ENCODE measurements at regions not wholly inside any gene's neighbourhood (a gene's known extent, or its start where the extent isn't known, plus 50 kb on each side); places are given as distances from the start of the nearest gene placed in this dataset.

- DNase-seq, result no peak
These were observed 520.5 kb upstream of the ZEB2 start for GRCh38 chr2:145040433-145040832.

GRCh38 chr2:145038041-145038525, 518.2 kb upstream of the ZEB2 start:
- DNase-seq, result no peak

- no peak for DNase-seq
These were observed 516.6 kb upstream of the ZEB2 start for GRCh38 chr2:145036421-145037011.

- DNase-seq, result no peak
These were observed 514.6 kb upstream of the ZEB2 start for GRCh38 chr2:145034511-145034910.

- DNase-seq, result no peak
These were observed 513.5 kb upstream of the ZEB2 start for GRCh38 chr2:145033438-145033837.

- no peak for DNase-seq
These were observed 512.9 kb upstream of the ZEB2 start for GRCh38 chr2:145032791-145033190.

- DNase-seq, result peak; percentile 58
These were observed 510.0 kb upstream of the ZEB2 start for GRCh38 chr2:145029873-145030272.

- no peak for DNase-seq
These were observed 509.2 kb upstream of the ZEB2 start for GRCh38 chr2:145029081-145029480.

- DNase-seq, result no peak
These were observed 508.4 kb upstream of the ZEB2 start for GRCh38 chr2:145028101-145028920.

GRCh38 chr2:145026456-145027455, 506.8 kb upstream of the ZEB2 start:
- DNase-seq, result no peak

- DNase-seq, result no peak
These were observed 505.5 kb upstream of the ZEB2 start for GRCh38 chr2:145025382-145025781.

GRCh38 chr2:145023334-145023934, 503.5 kb upstream of the ZEB2 start:
- no peak for DNase-seq

- DNase-seq, result no peak
These were observed 502.9 kb upstream of the ZEB2 start for GRCh38 chr2:145022666-145023333.

- DNase-seq, result no peak
These were observed 502.2 kb upstream of the ZEB2 start for GRCh38 chr2:145021962-145022665.

- no peak for DNase-seq
These were observed 500.8 kb upstream of the ZEB2 start for GRCh38 chr2:145020694-145021093.

GRCh38 chr2:145020139-145020538, 500.2 kb upstream of the ZEB2 start:
- no peak for DNase-seq

- DNase-seq, result no peak
These were observed 498.6 kb upstream of the ZEB2 start for GRCh38 chr2:145018502-145018901.

GRCh38 chr2:145017149-145017548, 497.2 kb upstream of the ZEB2 start:
- DNase-seq, result no peak

- no peak for DNase-seq
These were observed 496.8 kb upstream of the ZEB2 start for GRCh38 chr2:145016711-145017110.

- DNase-seq, result no peak
These were observed 495.6 kb upstream of the ZEB2 start for GRCh38 chr2:145015561-145015960.

GRCh38 chr2:145012806-145013205, 492.9 kb upstream of the ZEB2 start:
- no peak for DNase-seq
